ENCODE measurements at regions not wholly inside any gene's neighbourhood (a gene's known extent, or its start where the extent isn't known, plus 50 kb on each side); places are given as distances from the start of the nearest gene placed in this dataset.

DNA sequence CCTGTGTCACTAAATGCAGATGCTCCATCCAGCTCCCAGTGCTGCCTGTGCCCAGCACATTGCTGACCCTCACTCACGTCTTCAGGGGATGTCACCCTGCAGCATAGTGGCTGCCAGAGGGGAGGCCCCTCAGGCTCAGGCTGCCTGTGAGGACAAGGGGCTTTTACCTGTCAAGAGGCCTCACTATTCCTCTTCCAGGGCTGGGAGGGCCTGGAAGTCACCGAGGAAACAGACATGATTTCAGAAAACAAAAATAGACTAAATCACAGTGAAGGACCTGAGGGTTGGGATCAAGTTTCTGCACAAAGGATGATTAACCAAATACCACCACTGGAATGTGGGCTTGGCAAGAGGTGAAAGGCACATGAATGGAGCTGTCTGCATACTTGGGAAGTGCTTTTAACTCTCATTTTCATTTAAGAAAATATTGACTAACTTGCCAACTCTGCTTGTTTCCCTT, 1202.3 kb downstream of the BCL11B start:
- Histone ChIP-seq H3K4me3 (no peak overlapping the region), H3K36me3 (no peaks in the 10 kb centered on the region), H3K4me1 (peaks cover 0 to 9% of the 10 kb centered on the region in 2 donors), H3K9me3 (no peaks in the 10 kb centered on the region), H3K27ac (peak overlapping the region; percentile 81 to 85), H3K27me3 (no peaks in the 10 kb centered on the region)
- intact Hi-C loops (cut with DNase I; ENCODE audit: low total_unique reads), result no loop called here
- TF ChIP-seq POLR2AphosphoS5 (IDR thresholded peaks at IDR 0.05) (no peak), POLR2A (IDR thresholded peaks at IDR 0.05) (no peak)
- TF ChIP-seq, protein P1, sequence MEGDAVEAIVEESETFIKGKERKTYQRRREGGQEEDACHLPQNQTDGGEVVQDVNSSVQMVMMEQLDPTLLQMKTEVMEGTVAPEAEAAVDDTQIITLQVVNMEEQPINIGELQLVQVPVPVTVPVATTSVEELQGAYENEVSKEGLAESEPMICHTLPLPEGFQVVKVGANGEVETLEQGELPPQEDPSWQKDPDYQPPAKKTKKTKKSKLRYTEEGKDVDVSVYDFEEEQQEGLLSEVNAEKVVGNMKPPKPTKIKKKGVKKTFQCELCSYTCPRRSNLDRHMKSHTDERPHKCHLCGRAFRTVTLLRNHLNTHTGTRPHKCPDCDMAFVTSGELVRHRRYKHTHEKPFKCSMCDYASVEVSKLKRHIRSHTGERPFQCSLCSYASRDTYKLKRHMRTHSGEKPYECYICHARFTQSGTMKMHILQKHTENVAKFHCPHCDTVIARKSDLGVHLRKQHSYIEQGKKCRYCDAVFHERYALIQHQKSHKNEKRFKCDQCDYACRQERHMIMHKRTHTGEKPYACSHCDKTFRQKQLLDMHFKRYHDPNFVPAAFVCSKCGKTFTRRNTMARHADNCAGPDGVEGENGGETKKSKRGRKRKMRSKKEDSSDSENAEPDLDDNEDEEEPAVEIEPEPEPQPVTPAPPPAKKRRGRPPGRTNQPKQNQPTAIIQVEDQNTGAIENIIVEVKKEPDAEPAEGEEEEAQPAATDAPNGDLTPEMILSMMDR (IDR thresholded peaks at IDR 0.05), result no peak
- DNase-seq (ENCODE audit: low spot score in 2 of 2), result peak in 1 of 2 donors; percentile 74

DNA sequence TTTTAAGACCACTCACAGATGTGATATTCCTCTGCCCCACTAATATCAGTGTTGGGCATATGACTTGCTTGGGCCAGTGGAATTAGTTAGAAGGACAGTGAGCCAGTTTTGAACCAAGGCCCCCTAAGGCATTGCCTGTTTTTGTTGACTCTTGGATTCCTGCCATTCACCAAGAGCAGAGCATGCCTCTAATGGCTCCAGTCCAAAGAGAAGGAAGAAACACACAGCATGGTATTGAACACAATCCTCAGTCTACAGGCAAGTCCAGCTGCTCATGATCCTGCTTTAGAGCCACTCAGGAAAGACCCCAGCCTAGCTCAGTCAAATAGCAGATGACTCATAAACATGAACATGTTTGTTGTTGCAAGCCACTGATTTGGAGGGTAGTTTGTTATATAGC, 1201.5 kb downstream of the BCL11B start:
- peaks cover 0 to 9% of the 10 kb centered on the region in 2 donors for H3K4me1 ChIP-seq
- no peaks in the 10 kb centered on the region for H3K27me3 ChIP-seq
- H3K36me3 ChIP-seq, result no peaks in the 10 kb centered on the region
- peak overlapping the region; percentile 81 to 85 for H3K27ac ChIP-seq
- no peak for DNase-seq (ENCODE audit: low spot score in 2 of 2)
- TF ChIP-seq POLR2A (IDR thresholded peaks at IDR 0.05), result no peak
- TF ChIP-seq, protein P1 (IDR thresholded peaks at IDR 0.05), result no peak
- TF ChIP-seq POLR2AphosphoS5 (IDR thresholded peaks at IDR 0.05), result no peak
- intact Hi-C loops (cut with DNase I; ENCODE audit: low total_unique reads), result no loop called here
- no peaks in the 10 kb centered on the region for H3K9me3 ChIP-seq
- no peak overlapping the region for H3K4me3 ChIP-seq

DNA sequence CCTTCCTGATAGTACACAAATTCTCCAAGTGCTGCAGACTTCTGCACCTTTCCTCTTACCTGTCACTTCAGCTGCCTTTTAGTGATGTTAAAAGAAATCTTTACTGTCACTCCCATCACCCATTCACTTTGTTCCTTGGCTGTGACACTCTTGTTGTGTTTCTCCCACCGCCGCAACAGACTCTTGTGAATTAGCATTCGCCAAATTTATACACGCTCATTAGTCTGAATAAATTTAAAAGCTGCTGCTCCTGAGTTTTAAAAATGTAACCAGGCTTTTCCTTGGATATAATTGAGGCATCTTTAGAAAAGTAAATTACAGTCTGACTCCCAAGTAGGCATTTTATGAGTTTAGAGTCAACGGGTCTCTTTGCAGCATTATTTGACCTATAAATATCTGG, 1197.9 kb downstream of the BCL11B start:
- H3K36me3 ChIP-seq, result no peaks in the 10 kb centered on the region
- no peak for DNase-seq (ENCODE audit: low spot score in 2 of 2)
- intact Hi-C loops (cut with DNase I; ENCODE audit: low total_unique reads), result no loop called here
- H3K27me3 ChIP-seq, result no peaks in the 10 kb centered on the region
- H3K4me3 ChIP-seq, result no peak overlapping the region
- TF ChIP-seq, protein P1 (IDR thresholded peaks at IDR 0.05), result no peak
- TF ChIP-seq POLR2A (IDR thresholded peaks at IDR 0.05) (no peak), POLR2AphosphoS5 (IDR thresholded peaks at IDR 0.05) (no peak)
- peaks cover 0 to 9% of the 10 kb centered on the region in 2 donors for H3K4me1 ChIP-seq
- no peaks in the 10 kb centered on the region for H3K9me3 ChIP-seq
- no peak overlapping the region for H3K27ac ChIP-seq

DNA sequence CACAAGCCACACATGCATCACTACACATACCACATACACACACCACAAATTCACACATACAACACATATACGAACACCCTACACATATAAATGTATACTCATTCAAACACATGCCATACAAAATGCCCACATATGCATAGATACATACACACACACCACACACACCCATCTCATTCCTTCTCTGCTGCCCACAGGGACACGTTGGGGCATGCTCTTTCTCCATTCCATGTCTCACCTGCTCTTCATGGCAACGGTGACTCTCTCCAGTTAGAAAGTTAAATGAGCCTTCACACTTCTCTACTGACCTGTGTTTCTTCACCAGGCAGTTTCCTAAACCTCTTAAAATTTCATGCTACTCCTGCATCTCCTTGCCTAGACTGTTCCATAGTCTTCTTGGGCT, 1194.8 kb downstream of the BCL11B start:
- no peak for DNase-seq (ENCODE audit: low spot score in 2 of 2)
- Histone ChIP-seq H3K9me3 (no peaks in the 10 kb centered on the region), H3K27me3 (no peaks in the 10 kb centered on the region), H3K4me1 (no peaks in the 10 kb centered on the region), H3K4me3 (no peak overlapping the region), H3K36me3 (no peaks in the 10 kb centered on the region), H3K27ac (no peak overlapping the region)
- intact Hi-C loops (cut with DNase I; ENCODE audit: low total_unique reads), result no loop called here
- TF ChIP-seq, protein P1 (IDR thresholded peaks at IDR 0.05), result no peak
- TF ChIP-seq POLR2A (IDR thresholded peaks at IDR 0.05), result no peak
- TF ChIP-seq POLR2AphosphoS5 (IDR thresholded peaks at IDR 0.05), result no peak

DNA sequence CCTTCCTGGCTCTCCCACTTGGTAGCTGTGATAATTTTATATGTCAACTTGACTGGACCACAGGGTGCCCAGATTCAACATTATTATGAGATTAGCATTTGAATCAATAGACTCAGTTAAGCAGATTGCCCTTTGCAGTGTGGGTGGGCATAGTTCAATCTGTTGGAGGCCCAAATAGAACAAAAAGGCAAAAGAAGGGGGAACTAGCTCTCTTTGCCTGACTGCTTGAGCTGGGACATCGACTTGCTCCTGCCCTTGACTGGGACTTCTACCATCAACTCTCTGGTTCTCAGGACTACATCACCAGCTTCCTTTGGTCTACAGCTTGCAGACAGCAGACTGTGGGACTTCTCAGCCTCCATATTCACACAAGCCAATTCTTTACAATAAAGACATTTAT, 1189.2 kb downstream of the BCL11B start:
- no peaks in the 10 kb centered on the region for H3K36me3 ChIP-seq
- no peaks in the 10 kb centered on the region for H3K4me1 ChIP-seq
- no peaks in the 10 kb centered on the region for H3K27me3 ChIP-seq
- H3K27ac ChIP-seq, result no peak overlapping the region
- intact Hi-C loops (cut with DNase I; ENCODE audit: low total_unique reads), result no loop called here
- TF ChIP-seq POLR2AphosphoS5 (IDR thresholded peaks at IDR 0.05) (no peak), POLR2A (IDR thresholded peaks at IDR 0.05) (no peak)
- TF ChIP-seq, protein P1 (IDR thresholded peaks at IDR 0.05), result no peak
- DNase-seq (ENCODE audit: low spot score in 2 of 2), result no peak
- H3K9me3 ChIP-seq, result no peaks in the 10 kb centered on the region
- H3K4me3 ChIP-seq, result no peak overlapping the region

All from breast epithelium (tissue), 4 donors.